ENCODE measurements at regions not wholly inside any gene's neighbourhood (a gene's known extent, or its start where the extent isn't known, plus 50 kb on each side); places are given as distances from the start of the nearest gene placed in this dataset.

DNA sequence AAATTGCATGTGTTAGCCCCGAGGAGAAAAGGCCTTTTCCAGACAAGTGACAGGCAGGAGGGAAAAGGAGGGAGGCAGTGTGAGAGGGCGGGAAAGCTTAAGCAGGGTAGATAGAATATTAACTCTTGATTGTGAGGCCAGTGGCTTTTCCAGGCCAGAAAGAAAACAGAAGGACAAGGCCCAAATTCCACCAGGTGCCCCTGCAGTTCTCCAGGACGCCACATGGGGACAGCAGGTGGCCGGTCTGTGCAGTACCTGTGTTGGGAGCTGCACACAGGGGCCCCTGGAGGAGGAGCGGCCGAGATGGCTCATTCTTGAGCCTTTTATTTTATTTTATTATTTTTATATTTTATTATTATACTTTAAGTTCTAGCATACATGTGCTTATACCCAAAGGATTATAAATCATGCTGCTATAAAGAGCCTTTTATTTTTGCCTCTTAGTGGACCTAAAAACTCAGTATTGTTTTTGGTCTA, 141.3 kb upstream of the KLF14 start:
- ATAC-seq (ENCODE audit: poor library complexity), result peak; percentile 84
- no peak for DNase-seq
- intact Hi-C loops (cut with DNase I), result no loop called here

DNA sequence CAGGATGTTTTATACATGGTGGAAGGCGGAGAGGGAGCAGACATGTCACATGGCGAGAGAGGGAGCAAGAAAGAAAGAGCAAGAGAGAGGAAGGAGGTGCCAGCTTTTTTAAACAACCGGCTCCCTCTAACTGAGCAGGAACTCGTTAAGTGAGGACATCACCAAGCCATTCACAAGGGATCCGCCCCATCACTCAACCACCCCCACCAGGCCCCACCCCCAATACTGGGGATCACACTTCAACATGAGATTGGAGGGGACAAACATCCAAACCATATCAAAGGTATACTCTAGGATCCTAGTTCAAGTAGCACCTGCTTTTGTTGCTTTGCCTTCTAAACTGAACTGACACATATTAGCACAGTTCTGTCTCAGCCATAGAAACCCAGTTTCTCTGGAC, 141.9 kb upstream of the KLF14 start:
- ATAC-seq (ENCODE audit: poor library complexity) (no peak), DNase-seq (no peak)
- intact Hi-C loops (cut with DNase I), result no loop called here

DNA sequence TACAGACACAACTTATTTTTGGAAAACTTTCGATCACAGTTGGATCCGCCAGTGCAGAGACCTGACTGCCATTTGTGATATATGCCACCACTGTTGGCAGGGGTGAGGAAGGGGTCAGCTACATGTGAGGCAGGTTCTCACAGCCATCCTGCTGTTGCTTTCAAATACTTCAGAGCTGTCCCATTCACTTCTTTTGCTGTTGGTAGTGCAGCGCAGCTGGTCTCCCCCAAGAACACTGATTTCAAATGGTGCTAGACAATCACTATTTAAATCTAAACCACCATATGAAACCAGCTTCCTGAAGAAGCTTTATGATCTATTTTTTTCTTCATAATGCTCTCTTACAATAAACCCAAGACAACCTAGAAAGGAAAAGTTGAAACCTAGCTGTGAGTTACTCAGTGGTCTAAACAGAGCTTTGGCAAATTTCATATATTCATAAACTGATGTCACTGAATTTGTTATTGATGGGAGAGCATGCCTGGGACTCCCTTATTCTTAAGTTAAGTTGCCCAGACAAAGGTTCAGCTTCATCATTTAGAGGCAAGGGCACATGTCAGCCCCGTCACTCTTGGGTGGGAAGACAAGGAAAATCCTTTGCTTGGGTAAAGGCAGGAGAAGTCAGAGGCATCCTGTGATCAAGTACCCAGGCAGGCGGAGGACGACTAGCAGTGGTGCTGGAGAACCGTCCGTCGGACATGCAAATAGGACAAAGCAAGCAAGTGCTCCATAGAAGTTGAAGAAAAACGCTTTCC, 143.4 kb upstream of the KLF14 start:
- DNase-seq, result no peak
- intact Hi-C loops (cut with DNase I), result no loop called here
- ATAC-seq (ENCODE audit: poor library complexity), result no peak

DNA sequence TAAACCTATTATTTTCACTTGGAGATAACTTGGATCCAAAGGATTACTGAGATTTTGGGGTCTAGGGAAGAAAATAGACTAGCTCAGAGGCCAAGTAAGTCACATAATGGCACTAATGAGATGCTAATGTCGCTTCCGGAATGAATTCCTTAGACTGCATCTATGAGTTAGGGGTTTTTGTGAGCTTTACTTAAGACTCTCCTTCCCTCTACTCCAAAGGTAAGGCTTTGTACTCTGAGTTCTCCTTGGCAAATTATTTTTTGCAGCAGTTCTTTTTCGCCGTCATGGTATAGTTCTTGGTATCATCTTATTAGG, 143.9 kb upstream of the KLF14 start:
- intact Hi-C loops (cut with DNase I), result no loop called here
- ATAC-seq (ENCODE audit: poor library complexity) (no peak), DNase-seq (no peak)

DNA sequence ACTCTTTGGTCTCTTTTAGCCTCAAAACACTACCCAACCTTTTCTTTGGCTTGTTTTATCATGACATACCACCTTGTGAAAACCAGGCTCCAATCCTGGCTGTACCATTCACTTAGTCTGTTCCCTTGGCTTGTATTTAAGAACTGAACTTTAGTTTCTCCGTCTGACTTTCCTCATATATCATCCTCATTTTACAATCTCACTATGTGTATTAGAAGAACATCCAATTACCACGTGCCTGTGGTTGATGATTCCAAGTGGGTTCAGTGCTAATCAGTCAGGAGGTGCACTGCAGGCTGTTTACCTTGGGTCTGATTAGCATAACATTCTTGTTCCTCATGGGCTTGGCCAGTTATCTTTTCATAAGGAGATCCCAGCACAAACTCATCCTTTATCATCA, 144.8 kb upstream of the KLF14 start:
- intact Hi-C loops (cut with DNase I), result no loop called here
- DNase-seq (no peak), ATAC-seq (ENCODE audit: poor library complexity) (no peak)

DNA sequence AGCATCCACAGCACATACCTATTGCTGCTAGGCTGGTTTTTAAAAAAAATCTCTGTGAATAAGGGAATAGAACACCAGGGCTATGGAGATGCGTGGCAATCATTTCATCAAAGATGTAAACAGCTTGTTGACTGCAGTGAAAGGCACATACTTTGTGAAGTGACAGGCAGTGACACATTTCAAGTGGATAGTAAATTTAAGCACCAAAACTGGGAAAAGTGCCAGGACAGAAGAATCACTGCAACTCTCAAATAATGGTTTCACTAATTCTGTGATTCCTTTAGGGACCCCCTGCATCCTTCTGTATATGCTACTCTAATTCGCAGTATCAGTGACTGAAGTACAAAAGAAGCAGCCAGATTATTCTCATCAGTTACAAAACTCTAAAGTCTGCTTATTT, 145.2 kb upstream of the KLF14 start:
- intact Hi-C loops (cut with DNase I), result no loop called here
- ATAC-seq (ENCODE audit: poor library complexity) (no peak), DNase-seq (no peak)

DNA sequence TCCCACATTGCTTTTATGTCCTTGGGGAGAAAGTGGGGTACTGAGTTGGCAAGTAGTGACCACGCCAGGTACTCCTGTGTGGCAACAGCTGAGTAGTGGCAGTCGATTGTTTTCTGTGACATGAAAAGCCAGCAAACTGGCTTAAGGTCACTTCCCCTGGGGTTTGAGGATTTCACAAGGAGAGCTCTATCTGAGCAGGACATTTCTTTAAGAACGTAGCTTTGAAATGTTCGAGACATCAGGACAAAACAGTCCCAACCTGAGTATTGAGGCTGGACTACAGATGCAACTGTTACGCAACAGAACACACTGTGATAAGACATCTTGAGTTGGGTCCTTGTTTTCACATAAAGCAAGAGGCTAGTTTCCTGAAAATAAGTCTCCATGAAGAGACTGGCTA, 146.7 kb upstream of the KLF14 start:
- intact Hi-C loops (cut with DNase I), result no loop called here
- ATAC-seq (ENCODE audit: poor library complexity) (peak; percentile 5), DNase-seq (no peak)

DNA sequence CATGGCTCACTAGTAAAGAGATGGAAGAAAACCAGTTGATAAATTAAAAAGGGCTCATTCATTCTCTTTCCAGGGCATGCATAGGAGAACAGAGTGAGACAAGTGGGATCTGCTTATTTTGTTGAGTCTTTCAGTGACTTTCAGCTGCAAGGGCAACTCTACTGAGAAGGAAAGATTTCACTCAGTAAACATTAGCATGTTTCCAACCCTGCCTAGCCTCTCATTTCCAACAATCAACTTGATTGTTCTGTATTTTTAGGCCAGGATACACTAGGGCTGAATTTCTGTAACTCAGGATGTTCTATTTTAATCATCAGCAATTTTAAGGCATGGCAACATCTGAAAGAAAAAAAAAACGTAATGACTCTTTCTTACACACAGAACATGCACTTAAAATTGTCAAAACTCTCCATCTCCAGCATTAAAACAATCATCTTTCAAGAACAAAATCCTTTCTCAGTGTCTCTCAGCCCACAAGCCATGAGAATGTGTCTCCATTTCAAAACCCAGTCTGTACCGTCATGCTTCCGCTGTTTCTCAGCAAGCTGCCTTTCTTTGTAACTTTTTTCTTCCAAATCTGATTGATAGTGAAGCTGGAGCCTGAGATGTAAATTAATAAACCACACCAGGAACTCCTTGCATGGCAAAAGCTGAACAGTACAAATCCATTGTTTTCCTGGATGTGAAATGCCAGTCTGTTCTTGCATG, 147.2 kb upstream of the KLF14 start:
- no peak for DNase-seq
- peak; percentile 7 for ATAC-seq (ENCODE audit: poor library complexity)
- intact Hi-C loops (cut with DNase I), result no loop called here

DNA sequence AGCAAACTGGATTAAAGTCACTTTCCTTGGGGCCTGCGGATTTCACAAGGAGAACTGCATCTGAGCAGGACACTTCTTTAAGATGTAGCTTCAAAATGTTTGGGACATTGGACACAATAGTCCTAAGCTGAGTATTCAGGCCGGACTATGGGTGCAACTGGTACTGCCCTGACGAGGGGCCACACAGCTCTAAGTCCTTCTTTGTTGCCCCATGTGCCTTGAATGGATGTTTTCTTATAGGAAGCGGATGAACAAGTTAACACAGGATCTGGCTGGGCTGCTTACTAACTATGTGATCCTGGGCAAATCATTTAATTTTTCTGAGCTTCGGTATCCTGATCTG, 147.8 kb upstream of the KLF14 start:
- no peak for DNase-seq
- intact Hi-C loops (cut with DNase I), result no loop called here
- no peak for ATAC-seq (ENCODE audit: poor library complexity)

DNA sequence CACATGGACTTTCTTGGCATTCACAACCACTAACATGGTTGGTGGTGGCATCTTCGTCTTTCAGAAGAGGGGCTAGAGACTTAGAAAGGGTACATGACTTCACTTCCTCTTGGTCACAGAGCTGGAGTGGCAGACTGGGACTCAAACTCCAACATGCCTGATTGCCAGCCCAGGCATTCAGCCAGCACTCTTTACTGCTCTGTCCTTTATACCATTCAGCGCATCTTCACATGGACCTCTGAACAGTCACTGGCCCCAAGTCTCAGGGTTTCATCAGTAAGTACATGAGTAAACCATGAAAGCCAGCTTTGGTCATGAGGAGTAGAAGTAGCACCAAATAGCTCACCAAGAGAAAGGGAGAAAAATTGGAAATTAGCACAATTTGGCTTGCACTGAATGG, 148.4 kb upstream of the KLF14 start:
- no peak for ATAC-seq (ENCODE audit: poor library complexity)
- intact Hi-C loops (cut with DNase I), result no loop called here
- no peak for DNase-seq

DNA sequence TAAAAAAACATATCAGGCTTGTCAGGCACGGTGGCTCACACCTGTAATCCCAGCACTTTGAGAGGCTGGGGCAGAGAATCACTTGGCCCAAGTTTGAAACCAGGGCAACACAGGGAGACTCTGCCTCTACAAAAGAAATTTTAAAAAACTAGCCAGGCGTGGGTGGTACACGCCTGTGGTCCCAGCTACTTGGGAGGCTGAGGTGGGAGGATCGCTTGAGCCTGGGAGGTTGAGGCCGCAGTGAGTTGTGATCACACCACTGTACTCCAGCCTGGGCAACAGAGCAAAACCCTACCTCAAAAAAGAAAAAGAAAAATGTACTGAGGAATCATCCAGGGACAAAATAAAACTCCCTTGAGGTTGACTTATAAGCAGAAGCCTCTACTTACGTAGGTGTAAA, 149.9 kb upstream of the KLF14 start:
- no peak for DNase-seq
- no peak for ATAC-seq (ENCODE audit: poor library complexity)
- intact Hi-C loops (cut with DNase I), result no loop called here

DNA sequence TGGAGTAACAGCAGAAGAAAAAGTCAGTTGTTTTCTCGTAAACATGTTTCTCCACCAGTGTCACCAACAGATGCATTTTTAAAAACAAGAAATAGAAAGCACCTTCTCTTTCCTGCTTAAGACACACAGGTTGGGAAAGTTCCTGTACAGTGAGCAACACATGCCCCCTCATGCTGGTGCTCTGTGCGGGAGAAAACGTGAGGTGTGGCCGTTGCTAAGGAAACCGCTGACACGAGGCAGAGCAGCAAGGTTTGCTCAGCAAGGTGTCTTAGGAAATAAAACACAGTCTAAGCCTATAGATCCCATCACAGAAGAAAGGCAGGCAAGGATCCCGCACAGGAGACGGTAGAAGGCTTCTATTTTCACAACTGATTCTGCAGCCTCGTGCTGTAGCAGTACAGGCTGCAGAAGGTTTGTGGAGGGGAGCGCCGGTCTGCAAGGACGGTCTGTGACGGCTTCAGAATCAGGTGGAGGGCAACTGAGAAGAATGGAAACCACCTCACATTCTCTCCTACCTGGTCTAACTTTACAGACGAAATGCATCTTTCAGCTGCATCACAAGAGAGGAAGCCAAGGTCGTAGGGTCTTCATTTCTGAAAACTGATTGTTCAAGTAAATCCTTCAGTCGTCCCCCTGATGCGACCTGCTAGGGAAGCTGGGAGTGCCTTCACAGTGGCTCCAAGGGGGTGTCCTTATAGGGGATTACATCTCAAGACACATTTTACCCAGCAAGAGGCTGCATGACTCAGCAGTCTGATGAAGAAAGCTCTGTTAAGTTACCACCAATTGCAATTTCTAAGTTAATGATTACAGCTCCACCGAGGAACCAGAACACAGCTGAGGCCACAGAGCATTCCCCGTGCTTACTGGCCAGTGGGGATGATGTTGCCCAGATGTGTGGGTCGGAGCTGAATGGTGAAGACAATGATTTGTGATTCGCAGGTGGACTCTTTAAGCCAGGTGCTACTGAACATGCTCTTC, 150.7 kb upstream of the KLF14 start:
- no peak for ATAC-seq (ENCODE audit: poor library complexity)
- intact Hi-C loops (cut with DNase I), result no loop called here
- DNase-seq, result no peak

DNA sequence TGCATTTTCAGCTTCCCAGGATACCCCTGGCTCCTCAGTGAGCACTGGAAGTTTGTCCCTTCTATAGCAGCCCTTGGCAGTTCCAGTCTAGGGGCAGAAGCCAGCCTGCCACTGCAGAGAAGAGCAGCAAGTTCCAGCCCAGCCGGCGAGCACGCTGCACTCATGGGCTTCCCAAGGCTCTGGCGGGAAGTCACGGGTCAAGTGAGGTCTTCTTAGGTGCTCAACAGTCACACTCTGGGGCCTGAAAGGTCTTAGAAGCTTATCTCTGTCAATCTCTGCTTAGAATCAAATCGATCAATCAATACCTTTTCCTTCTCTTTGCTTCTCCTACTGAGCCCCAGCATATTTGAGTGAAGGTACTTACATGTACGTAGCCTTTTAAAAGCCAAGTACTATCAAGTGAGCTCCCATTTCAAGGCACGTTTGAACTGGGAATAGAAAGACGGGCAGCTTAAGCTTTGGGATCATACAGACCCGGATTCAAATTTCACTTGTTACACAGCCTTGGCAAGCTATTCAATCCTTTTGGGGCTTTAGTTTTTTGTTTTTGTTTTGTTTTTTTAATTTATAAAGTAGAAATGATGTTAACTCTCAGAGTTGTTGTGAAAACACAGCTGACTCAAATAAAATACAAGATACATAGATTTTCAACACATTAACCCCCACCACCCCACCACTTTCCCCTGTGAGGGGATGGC, 152.6 kb upstream of the KLF14 start:
- intact Hi-C loops (cut with DNase I), result no loop called here
- DNase-seq (peak; percentile 53), ATAC-seq (ENCODE audit: poor library complexity) (peak; percentile 49)

DNA sequence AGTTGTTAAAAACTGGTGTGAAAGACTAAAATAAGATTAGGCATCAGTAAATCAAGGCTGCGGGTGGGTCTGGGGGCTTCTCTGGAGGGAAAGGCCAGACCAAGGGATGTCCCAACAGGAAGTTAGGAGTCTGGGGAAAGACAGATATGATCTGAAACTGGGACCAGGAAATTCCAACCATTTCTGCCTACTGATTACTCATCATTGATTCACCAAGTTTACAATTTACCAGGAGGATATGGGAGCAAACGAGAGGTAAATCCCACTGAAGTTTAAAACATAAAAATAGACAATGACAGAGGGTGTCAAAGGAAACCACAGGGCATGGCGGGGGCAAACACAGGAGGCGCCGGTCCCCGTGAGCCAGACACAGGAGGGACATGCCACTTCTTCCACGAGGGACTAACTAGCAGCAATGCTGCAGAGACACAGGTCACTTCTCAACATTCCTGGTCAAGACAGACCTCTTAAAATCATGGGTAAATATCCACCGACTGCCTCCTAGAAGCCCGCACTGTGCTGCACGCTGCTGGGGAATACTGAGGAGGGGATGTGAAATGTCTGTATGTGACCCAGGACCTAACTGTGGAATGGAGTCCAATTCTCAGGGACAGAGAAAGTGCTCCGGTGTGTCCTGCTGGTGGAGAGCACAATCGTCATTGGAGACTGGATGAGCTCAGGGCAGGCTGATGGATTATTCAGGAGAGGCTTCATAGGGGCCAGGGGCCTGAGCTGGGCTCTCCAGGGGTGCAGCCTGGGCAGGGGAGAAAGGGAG, 153.4 kb upstream of the KLF14 start:
- intact Hi-C loops (cut with DNase I), result no loop called here
- no peak for DNase-seq
- ATAC-seq (ENCODE audit: poor library complexity), result no peak

DNA sequence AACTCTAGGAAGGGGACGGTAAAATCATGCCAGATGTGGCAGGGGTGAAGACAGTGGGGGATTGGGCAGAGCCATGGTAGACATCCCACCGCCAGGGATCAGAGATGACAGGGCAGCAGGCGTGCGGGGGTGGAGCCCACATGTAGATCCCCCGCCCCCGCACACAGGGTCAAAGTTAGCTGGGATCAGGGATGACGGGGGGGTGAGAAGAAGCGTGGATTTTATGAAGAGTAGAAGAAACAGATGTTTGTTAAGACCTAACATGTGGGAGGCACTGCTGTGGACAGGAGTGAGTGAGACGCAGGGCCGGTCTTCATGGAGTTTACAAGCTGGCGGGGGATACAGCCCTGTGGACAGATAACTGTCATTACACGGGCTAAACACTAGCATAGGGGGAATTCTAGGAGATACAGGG, 154.0 kb upstream of the KLF14 start:
- ATAC-seq (ENCODE audit: poor library complexity), result no peak
- intact Hi-C loops (cut with DNase I), result no loop called here
- DNase-seq, result peak; percentile 40

DNA sequence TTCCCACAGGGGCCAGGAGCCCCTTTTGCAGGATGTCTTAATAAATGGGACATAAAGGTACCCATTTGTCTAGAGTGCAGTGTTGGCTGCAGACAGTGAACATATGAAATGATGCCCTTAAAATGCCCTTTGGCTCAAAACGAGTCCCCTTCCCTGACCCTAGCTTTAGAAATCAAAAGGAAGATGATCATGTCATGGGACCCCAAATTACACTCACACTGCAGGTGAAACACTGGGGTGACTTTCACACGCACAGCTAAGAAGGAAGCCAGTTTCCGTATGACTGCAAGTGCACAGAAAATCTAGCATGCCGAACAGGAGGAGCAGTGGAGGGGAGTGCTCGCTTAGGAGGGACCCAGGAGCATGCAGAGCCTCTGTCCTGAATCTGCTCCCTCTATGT, 154.5 kb upstream of the KLF14 start:
- no peak for ATAC-seq (ENCODE audit: poor library complexity)
- DNase-seq, result no peak
- intact Hi-C loops (cut with DNase I), result no loop called here

DNA sequence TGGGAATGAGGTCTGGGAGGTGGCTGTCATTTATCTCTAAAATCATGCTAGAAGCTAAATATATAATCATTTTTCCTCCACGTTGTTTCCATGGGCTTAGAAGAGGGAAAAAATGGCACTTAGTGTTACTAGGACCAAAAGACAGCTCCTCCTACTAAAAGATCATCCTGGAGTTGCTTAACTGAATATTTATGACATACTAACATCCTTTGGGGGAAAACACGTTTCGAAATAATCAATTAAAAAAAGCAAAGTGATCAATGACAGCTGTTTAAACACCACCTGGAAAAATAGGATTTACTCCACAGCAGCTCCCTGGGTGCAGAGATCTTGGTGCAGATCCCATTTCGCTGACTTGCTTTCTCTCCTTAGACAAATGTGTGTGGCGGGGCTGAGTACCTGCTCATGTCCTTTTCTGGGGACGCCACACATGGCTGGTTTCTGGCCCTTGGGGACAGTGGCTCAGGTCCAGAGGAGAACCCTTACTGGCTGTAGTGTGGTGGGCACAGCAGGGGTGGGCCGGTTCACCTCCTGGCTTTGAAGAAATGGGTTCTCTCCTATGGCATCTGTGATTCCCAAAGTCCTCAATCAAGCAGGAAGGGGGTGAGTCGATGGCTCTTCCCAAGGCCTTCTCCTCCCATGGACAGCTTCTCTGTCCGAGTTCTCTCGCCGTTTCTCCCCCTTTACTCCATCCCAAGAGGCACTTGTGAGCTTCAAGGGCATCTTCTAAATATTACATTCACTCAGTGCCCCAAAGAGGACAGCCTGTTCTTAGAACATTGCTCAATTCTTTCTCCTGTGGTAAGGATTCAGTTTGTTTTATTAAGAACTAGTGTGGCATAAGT, 156.4 kb upstream of the KLF14 start:
- intact Hi-C loops (cut with DNase I), result no loop called here
- peak; percentile 44 for ATAC-seq (ENCODE audit: poor library complexity)
- DNase-seq, result peak; percentile 40
